Parathyroid adenoma (tissue), 2 donors: ENCODE measurements at regions not wholly inside any gene's neighbourhood (a gene's known extent, or its start where the extent isn't known, plus 50 kb on each side); places are given as distances from the start of the nearest gene placed in this dataset.

ENCODE experiments used
- H2AFZ ChIP-seq: fragments of 300-600 bp; sonication (generic); one replicate; pipeline ENCODE4 v1.7.0; 2017; ENCODE audit warnings: antibody characterized with exemption, mild to moderate bottlenecking
- H3K27ac ChIP-seq: fragments of 300-600 bp; sonication (generic); one replicate; pipeline ENCODE4 v1.7.0; 2017
- H3K27me3 ChIP-seq: fragments of 300-600 bp; sonication (generic); one replicate; pipeline ENCODE4 v1.7.0; 2017; ENCODE audit warnings: low read length; ENCODE audit not compliant: control insufficient read depth, insufficient read depth
- H3K36me3 ChIP-seq: fragments of 300-600 bp; sonication (generic); one replicate; pipeline ENCODE4 v1.7.0; 2017; ENCODE audit warnings: low read length; ENCODE audit not compliant: control insufficient read depth, insufficient read depth
- H3K4me1 ChIP-seq: fragments of 300-600 bp; sonication (generic); one replicate; pipeline ENCODE4 v1.7.0; 2017; ENCODE audit warnings: control low read depth
- H3K4me2 ChIP-seq: fragments of 300-600 bp; sonication (generic); one replicate; pipeline ENCODE4 v1.7.0; 2017; ENCODE audit warnings: low read length
- H3K4me3 ChIP-seq: fragments of 300-600 bp; sonication (generic); one replicate; pipeline ENCODE4 v1.7.0; 2017; ENCODE audit warnings: low read depth, low read length
- H3K79me2 ChIP-seq: fragments of 300-600 bp; sonication (generic); one replicate; pipeline ENCODE4 v1.7.0; 2017; ENCODE audit warnings: control low read depth
- H3K9ac ChIP-seq: fragments of 300-600 bp; sonication (generic); one replicate; pipeline ENCODE4 v1.7.0; 2017; ENCODE audit warnings: mild to moderate bottlenecking
- H3K9me3 ChIP-seq: fragments of 300-600 bp; sonication (generic); one replicate; pipeline ENCODE4 v1.7.0; 2017; ENCODE audit warnings: low read length; ENCODE audit not compliant: control insufficient read depth
- TF ChIP-seq, protein P1 (sequence below): fragments of 300-600 bp; sonication (generic); IDR thresholded peaks from one replicate; pipeline ENCODE4 v1.7.0; 2017; ENCODE audit warnings: antibody characterized with exemption, mild to moderate bottlenecking
- donor health status: primary hyperparathyroidism.

DNA sequence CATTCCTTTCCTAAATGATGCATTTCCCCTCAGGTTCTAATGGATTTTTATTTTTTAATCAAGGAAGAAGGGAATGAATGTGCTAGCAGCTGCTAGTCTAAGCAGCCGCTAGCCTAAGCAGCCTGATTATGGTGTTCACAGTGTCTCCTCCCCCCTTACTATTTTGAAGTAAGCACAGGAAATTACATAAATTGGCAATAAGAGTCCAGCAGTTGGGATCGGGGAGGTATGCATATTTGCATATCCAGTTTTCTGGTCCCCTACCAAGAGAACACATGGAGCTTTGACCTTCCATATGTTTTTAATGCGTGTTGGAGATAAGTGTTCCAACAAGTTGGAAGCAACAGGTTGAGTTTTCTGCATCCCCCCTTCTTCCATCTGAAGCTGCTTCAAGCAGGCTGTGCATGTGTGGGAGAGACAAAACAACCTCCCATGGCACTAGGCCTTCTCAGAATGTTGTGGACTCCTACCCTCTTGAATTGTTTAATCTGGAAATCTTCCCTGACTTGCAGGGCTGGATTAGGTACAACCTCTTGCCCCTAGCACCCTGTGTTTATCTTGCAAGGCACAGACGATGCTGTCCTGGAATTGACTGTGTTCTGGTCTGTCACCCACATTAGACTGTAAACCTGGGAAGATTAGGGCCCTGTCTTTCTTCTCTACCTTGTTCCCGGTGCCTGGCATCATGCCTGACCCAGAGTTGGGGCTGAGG is 124.8 kb upstream of the LRIG1 start:
- H3K79me2 ChIP-seq: no peaks in the 10 kb centered on the region
- H3K36me3 ChIP-seq: no peaks in the 10 kb centered on the region
- H3K4me3 ChIP-seq: no peak overlapping the region
- no peaks in the 10 kb centered on the region for H3K9me3 ChIP-seq
- H2AFZ ChIP-seq: no peak overlapping the region
- no peak overlapping the region for H3K9ac ChIP-seq
- H3K4me2 ChIP-seq: no peak overlapping the region
- no peak overlapping the region for H3K27ac ChIP-seq
- no peaks in the 10 kb centered on the region for H3K4me1 ChIP-seq
- H3K27me3 ChIP-seq: no peaks in the 10 kb centered on the region
- TF ChIP-seq, protein P1, sequence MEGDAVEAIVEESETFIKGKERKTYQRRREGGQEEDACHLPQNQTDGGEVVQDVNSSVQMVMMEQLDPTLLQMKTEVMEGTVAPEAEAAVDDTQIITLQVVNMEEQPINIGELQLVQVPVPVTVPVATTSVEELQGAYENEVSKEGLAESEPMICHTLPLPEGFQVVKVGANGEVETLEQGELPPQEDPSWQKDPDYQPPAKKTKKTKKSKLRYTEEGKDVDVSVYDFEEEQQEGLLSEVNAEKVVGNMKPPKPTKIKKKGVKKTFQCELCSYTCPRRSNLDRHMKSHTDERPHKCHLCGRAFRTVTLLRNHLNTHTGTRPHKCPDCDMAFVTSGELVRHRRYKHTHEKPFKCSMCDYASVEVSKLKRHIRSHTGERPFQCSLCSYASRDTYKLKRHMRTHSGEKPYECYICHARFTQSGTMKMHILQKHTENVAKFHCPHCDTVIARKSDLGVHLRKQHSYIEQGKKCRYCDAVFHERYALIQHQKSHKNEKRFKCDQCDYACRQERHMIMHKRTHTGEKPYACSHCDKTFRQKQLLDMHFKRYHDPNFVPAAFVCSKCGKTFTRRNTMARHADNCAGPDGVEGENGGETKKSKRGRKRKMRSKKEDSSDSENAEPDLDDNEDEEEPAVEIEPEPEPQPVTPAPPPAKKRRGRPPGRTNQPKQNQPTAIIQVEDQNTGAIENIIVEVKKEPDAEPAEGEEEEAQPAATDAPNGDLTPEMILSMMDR: no peak

DNA sequence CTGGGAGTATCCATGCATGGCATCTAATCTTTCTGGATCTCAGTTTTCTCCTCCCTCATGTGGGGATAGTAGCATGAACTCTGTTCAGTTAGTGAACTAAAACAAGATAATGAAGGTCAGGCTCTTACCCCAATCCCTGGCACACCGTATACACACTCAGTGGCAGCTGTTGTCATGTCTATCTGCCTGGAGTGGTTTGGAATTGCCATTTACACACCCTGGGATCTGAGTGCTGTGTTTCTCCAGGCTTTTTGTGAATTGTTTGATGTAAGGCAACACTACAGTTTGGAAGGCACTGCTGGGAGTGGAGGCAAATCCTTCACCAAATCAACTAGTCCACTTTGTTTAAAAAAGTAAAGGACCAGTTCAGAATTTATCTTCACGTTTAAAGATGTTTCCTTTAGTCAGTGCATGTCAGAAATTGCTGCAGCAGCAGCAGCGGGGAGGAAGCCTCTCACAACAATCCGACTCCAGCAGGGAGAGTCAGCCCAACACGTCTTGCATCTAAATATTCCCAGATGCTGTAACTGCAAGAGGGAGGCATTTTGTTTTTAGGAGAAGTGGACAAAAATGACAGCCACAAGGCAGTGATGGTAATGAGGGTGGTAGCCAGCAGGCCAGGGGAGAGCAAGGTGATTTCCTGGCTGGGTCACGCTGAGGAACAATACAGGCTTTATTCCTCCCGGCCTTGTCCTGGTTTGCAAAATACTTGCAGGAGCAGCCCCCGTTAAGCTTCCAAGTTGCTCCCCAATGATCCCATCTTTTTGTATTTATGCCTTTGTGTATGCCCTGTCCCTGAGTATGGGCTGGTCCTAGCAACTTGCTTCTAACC is 128.5 kb upstream of the LRIG1 start:
- H3K27me3 ChIP-seq: no peaks in the 10 kb centered on the region
- H3K36me3 ChIP-seq: no peaks in the 10 kb centered on the region
- no peaks in the 10 kb centered on the region for H3K4me1 ChIP-seq
- H3K4me2 ChIP-seq: no peak overlapping the region
- no peak overlapping the region for H3K27ac ChIP-seq
- TF ChIP-seq, protein P1: no peak
- H3K4me3 ChIP-seq: no peak overlapping the region
- H3K9me3 ChIP-seq: no peaks in the 10 kb centered on the region
- no peak overlapping the region for H3K9ac ChIP-seq
- no peaks in the 10 kb centered on the region for H3K79me2 ChIP-seq
- no peak overlapping the region for H2AFZ ChIP-seq

DNA sequence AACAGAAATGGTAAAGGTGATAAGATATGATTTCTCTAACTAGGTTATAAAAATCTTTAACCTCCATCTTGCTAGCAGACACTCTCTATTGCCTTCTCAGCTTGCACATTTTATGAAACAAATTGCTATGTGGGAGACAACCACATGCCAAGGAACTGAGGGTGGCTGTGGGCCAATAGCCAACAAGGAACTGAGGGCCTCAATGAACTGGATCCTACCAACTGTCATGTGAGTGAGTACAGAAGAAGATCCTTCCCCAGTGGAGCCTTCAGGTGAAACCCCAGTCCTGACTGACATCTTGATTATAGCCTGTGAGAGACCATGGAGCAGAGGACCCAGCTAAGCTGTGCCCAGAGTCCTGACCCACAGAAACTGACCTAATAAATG is 129.2 kb upstream of the LRIG1 start:
- no peaks in the 10 kb centered on the region for H3K9me3 ChIP-seq
- no peaks in the 10 kb centered on the region for H3K4me1 ChIP-seq
- H3K27me3 ChIP-seq: no peaks in the 10 kb centered on the region
- no peak overlapping the region for H2AFZ ChIP-seq
- H3K36me3 ChIP-seq: no peaks in the 10 kb centered on the region
- no peak overlapping the region for H3K4me2 ChIP-seq
- no peak overlapping the region for H3K9ac ChIP-seq
- TF ChIP-seq, protein P1: no peak
- no peaks in the 10 kb centered on the region for H3K79me2 ChIP-seq
- H3K4me3 ChIP-seq: no peak overlapping the region
- no peak overlapping the region for H3K27ac ChIP-seq

DNA sequence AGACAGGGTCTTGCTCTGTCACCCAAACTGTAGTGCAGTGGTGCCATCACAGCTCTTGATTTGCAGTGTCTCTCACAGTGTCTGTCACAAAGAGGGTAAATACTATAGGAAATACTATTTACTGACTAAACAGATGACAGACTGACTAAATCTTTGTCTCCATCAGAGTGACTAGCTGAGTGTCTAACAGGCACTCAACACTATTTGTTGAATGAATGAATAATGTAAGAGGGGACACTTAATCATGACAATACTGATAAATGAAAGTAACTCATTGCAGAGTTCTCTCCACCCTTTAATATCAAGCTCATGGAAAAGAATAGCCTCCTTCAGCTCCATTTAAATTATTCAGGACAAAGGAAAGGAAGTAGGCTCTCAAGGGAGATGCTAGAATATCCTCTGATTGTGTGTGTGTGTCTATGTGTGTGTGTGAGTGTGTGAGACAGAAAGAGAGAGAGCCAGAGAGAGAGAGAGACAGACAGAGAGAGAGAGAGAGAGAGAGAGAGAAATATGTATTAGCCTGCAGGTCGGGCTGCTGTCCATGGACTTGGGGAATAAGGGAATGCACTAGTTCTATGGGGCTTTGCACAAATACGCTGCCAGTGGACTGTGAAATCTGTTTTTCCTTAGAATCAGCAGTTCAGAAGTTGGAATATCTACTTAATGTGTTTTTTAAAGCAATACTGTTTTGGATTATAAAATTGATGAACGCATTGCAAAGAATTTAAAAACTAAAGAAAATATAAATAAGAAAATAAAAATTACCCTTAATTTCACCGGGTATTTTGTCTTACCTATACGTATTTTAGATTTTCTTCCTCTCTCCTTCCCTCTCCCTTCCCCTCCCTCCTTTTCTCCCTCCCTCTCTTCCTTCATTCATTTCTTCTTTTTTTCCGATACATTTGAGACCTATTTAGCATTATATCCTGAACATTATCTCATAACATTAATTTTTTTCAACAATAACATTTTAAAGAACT is 132.9 kb upstream of the LRIG1 start:
- no peaks in the 10 kb centered on the region for H3K27me3 ChIP-seq
- no peak overlapping the region for H3K4me2 ChIP-seq
- no peaks in the 10 kb centered on the region for H3K36me3 ChIP-seq
- H3K9me3 ChIP-seq: no peaks in the 10 kb centered on the region
- no peak overlapping the region for H3K27ac ChIP-seq
- no peak overlapping the region for H2AFZ ChIP-seq
- H3K79me2 ChIP-seq: no peaks in the 10 kb centered on the region
- H3K9ac ChIP-seq: no peak overlapping the region
- TF ChIP-seq, protein P1: no peak
- no peaks in the 10 kb centered on the region for H3K4me1 ChIP-seq
- no peak overlapping the region for H3K4me3 ChIP-seq
